ENCODE measurements at regions not wholly inside any gene's neighbourhood (a gene's known extent, or its start where the extent isn't known, plus 50 kb on each side); places are given as distances from the start of the nearest gene placed in this dataset.

DNA sequence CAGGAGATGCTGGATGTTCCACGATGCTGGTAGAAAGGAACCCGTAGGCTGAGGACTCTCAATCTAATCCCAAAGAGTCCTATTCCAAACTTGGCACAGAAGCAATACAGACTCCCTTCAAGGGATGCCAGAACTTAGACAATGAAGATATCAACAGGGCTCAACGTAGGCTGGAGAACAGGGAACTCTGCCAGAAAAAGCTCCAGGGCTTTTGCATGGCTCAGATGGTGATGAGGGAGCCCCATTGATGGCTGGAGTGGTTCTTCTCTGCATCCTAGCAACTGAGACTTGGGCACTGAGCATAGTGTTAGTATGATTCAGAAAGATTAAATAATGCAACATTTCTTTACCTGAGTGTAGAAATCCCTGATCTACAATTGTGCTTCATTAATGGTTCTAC lies 117.2 kb upstream of the NCK2 start:
- H3K27ac Mint-ChIP-seq: no peak overlapping the region
- no peak for ATAC-seq
- peaks cover 37% of the 10 kb centered on the region for H3K9me3 Mint-ChIP-seq

DNA sequence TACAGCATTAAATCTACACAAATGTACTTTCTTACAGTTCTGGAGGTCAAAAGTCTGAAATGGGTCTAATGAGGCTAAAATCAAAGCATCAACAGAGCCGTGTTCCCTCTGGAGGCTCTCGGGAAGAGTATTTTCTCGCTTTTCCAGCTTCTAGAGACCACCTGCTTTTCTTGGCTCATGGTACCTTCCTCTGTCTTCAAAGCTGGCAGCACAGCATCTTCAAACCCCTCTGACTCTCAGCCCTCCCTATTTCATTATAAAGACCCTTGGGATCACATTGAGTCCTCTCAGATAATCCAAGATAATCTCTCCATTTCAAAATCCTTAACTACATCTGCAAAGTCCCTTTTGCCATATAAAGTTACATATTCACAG lies 117.8 kb upstream of the NCK2 start:
- peaks cover 46% of the 10 kb centered on the region for H3K4me1 Mint-ChIP-seq
- POLR2A ChIA-PET: no interaction called here
- H3K36me3 Mint-ChIP-seq: peaks cover 18% of the 10 kb centered on the region
- DNase-seq (ENCODE audit: low spot score) (no peak), ATAC-seq (no peak)
- CTCF ChIA-PET: no interaction called here
- H3K9me3 Mint-ChIP-seq: peaks cover 37% of the 10 kb centered on the region
- no peak overlapping the region for H3K27ac Mint-ChIP-seq
- no peak overlapping the region for H3K4me3 Mint-ChIP-seq
- H3K27me3 Mint-ChIP-seq (ENCODE audit: low read depth): peaks cover 4% of the 10 kb centered on the region; the same call in 1 of the 2 replicates
- no peak for TF ChIP-seq FOXK1 (CRISPR knock-in tag; IDR thresholded peaks at IDR 0.05)
- TF ChIP-seq, protein P1, sequence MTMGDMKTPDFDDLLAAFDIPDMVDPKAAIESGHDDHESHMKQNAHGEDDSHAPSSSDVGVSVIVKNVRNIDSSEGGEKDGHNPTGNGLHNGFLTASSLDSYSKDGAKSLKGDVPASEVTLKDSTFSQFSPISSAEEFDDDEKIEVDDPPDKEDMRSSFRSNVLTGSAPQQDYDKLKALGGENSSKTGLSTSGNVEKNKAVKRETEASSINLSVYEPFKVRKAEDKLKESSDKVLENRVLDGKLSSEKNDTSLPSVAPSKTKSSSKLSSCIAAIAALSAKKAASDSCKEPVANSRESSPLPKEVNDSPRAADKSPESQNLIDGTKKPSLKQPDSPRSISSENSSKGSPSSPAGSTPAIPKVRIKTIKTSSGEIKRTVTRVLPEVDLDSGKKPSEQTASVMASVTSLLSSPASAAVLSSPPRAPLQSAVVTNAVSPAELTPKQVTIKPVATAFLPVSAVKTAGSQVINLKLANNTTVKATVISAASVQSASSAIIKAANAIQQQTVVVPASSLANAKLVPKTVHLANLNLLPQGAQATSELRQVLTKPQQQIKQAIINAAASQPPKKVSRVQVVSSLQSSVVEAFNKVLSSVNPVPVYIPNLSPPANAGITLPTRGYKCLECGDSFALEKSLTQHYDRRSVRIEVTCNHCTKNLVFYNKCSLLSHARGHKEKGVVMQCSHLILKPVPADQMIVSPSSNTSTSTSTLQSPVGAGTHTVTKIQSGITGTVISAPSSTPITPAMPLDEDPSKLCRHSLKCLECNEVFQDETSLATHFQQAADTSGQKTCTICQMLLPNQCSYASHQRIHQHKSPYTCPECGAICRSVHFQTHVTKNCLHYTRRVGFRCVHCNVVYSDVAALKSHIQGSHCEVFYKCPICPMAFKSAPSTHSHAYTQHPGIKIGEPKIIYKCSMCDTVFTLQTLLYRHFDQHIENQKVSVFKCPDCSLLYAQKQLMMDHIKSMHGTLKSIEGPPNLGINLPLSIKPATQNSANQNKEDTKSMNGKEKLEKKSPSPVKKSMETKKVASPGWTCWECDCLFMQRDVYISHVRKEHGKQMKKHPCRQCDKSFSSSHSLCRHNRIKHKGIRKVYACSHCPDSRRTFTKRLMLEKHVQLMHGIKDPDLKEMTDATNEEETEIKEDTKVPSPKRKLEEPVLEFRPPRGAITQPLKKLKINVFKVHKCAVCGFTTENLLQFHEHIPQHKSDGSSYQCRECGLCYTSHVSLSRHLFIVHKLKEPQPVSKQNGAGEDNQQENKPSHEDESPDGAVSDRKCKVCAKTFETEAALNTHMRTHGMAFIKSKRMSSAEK (CRISPR knock-in tag; IDR thresholded peaks at IDR 0.05; ENCODE audit: borderline replicate concordance): no peak
- no peak for TF ChIP-seq TEAD4 (CRISPR knock-in tag; IDR thresholded peaks at IDR 0.05)

More for the DNA sequence above, 117.2 kb upstream of the NCK2 start:
- Mint-ChIP-seq H3K4me1 (peaks cover 50% of the 10 kb centered on the region), H3K27me3 (ENCODE audit: low read depth) (peaks cover 4% of the 10 kb centered on the region; the same call in 1 of the 2 replicates), H3K4me3 (no peak overlapping the region), H3K36me3 (peaks cover 18% of the 10 kb centered on the region)
- TF ChIP-seq CBFB (CRISPR knock-in tag; IDR thresholded peaks at IDR 0.05; ENCODE audit: low read depth) (no peak), IRF2 (CRISPR knock-in tag; IDR thresholded peaks at IDR 0.05; ENCODE audit: borderline replicate concordance, low read depth) (no peak), HMGA2 (CRISPR knock-in tag; IDR thresholded peaks at IDR 0.05) (no peak), ZNF219 (CRISPR knock-in tag; IDR thresholded peaks at IDR 0.05; ENCODE audit: borderline replicate concordance) (no peak), TP53 (CRISPR knock-in tag; IDR thresholded peaks at IDR 0.05) (no peak), PRRX2 (CRISPR knock-in tag; IDR thresholded peaks at IDR 0.05) (no peak), RORB (CRISPR knock-in tag; IDR thresholded peaks at IDR 0.05) (no peak), ZNF263 (CRISPR knock-in tag; IDR thresholded peaks at IDR 0.05; ENCODE audit: low read depth) (no peak), TCF7 (CRISPR knock-in tag; IDR thresholded peaks at IDR 0.05; ENCODE audit: low read depth) (no peak), JUN (CRISPR knock-in tag; IDR thresholded peaks at IDR 0.05) (no peak), GRHL2 (CRISPR knock-in tag; IDR thresholded peaks at IDR 0.05; ENCODE audit: insufficient replicate concordance, severe bottlenecking) (no peak)
- TF ChIP-seq, protein P2, sequence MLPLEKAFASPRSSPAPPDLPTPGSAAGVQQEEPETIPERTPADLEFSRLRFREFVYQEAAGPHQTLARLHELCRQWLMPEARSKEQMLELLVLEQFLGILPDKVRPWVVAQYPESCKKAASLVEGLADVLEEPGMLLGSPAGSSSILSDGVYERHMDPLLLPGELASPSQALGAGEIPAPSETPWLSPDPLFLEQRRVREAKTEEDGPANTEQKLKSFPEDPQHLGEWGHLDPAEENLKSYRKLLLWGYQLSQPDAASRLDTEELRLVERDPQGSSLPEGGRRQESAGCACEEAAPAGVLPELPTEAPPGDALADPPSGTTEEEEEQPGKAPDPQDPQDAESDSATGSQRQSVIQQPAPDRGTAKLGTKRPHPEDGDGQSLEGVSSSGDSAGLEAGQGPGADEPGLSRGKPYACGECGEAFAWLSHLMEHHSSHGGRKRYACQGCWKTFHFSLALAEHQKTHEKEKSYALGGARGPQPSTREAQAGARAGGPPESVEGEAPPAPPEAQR (CRISPR knock-in tag; IDR thresholded peaks at IDR 0.05): no peak
- TF ChIP-seq, protein P3, sequence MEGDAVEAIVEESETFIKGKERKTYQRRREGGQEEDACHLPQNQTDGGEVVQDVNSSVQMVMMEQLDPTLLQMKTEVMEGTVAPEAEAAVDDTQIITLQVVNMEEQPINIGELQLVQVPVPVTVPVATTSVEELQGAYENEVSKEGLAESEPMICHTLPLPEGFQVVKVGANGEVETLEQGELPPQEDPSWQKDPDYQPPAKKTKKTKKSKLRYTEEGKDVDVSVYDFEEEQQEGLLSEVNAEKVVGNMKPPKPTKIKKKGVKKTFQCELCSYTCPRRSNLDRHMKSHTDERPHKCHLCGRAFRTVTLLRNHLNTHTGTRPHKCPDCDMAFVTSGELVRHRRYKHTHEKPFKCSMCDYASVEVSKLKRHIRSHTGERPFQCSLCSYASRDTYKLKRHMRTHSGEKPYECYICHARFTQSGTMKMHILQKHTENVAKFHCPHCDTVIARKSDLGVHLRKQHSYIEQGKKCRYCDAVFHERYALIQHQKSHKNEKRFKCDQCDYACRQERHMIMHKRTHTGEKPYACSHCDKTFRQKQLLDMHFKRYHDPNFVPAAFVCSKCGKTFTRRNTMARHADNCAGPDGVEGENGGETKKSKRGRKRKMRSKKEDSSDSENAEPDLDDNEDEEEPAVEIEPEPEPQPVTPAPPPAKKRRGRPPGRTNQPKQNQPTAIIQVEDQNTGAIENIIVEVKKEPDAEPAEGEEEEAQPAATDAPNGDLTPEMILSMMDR (IDR thresholded peaks at IDR 0.05): no peak
- TF ChIP-seq, protein P4, sequence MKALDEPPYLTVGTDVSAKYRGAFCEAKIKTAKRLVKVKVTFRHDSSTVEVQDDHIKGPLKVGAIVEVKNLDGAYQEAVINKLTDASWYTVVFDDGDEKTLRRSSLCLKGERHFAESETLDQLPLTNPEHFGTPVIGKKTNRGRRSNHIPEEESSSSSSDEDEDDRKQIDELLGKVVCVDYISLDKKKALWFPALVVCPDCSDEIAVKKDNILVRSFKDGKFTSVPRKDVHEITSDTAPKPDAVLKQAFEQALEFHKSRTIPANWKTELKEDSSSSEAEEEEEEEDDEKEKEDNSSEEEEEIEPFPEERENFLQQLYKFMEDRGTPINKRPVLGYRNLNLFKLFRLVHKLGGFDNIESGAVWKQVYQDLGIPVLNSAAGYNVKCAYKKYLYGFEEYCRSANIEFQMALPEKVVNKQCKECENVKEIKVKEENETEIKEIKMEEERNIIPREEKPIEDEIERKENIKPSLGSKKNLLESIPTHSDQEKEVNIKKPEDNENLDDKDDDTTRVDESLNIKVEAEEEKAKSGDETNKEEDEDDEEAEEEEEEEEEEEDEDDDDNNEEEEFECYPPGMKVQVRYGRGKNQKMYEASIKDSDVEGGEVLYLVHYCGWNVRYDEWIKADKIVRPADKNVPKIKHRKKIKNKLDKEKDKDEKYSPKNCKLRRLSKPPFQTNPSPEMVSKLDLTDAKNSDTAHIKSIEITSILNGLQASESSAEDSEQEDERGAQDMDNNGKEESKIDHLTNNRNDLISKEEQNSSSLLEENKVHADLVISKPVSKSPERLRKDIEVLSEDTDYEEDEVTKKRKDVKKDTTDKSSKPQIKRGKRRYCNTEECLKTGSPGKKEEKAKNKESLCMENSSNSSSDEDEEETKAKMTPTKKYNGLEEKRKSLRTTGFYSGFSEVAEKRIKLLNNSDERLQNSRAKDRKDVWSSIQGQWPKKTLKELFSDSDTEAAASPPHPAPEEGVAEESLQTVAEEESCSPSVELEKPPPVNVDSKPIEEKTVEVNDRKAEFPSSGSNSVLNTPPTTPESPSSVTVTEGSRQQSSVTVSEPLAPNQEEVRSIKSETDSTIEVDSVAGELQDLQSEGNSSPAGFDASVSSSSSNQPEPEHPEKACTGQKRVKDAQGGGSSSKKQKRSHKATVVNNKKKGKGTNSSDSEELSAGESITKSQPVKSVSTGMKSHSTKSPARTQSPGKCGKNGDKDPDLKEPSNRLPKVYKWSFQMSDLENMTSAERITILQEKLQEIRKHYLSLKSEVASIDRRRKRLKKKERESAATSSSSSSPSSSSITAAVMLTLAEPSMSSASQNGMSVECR (CRISPR knock-in tag; IDR thresholded peaks at IDR 0.05; ENCODE audit: borderline replicate concordance): no peak
- TF ChIP-seq, protein P5, sequence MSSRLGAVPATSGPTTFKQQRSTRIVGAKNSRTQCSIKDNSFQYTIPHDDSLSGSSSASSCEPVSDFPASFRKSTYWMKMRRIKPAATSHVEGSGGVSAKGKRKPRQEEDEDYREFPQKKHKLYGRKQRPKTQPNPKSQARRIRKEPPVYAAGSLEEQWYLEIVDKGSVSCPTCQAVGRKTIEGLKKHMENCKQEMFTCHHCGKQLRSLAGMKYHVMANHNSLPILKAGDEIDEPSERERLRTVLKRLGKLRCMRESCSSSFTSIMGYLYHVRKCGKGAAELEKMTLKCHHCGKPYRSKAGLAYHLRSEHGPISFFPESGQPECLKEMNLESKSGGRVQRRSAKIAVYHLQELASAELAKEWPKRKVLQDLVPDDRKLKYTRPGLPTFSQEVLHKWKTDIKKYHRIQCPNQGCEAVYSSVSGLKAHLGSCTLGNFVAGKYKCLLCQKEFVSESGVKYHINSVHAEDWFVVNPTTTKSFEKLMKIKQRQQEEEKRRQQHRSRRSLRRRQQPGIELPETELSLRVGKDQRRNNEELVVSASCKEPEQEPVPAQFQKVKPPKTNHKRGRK (CRISPR knock-in tag; IDR thresholded peaks at IDR 0.05; ENCODE audit: borderline replicate concordance): no peak
- ChIA-PET POLR2A (no interaction called here), CTCF (no interaction called here)
- DNase-seq (ENCODE audit: low spot score): no peak

Data from WTC11 (cell line).